Erythroblast (primary cell): ENCODE measurements at regions not wholly inside any gene's neighbourhood (a gene's known extent, or its start where the extent isn't known, plus 50 kb on each side); places are given as distances from the start of the nearest gene placed in this dataset.

Experiments
- GATA1 ChIP-seq: IDR thresholded peaks from 2 replicates; pipeline ENCODE4 v1.6.1; 2011; ENCODE audit warnings: low read depth, mild to moderate bottlenecking, control low read depth, low read length, moderate library complexity
- POLR2A ChIP-seq: IDR thresholded peaks from 2 replicates; pipeline ENCODE4 v1.6.1; 2011; ENCODE audit warnings: mild to moderate bottlenecking, low read length

DNA sequence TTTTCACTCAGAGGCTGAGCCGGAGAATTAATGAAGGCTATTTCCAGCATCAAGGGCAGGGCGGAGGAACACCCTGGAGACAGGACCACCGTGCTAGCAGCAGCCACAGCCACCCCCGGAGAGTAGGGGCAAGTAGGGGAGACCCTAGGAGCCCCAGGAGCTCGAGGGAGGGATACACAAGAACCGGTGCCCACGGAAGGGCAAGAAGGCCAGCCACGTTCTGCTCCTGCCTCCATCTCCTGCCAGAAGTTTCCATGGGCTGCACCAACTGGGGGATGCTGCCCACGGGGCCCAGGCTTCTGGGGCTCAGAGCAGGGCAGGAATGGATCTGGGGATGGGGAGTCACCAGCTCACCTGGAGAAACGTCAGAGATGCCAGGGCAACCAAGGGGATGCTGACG is 626.8 kb downstream of the TBC1D22A start:
- TF ChIP-seq POLR2A (no peak), GATA1 (no peak)
